CD14-positive monocyte (primary cell): ENCODE measurements at regions not wholly inside any gene's neighbourhood (a gene's known extent, or its start where the extent isn't known, plus 50 kb on each side); places are given as distances from the start of the nearest gene placed in this dataset.
"Not testable (repeated sequence)": the region's sequence is repeated elsewhere in the genome, so short reads cannot be mapped to it uniquely, and the experiment has no call there.

Experiments used
- DNase-seq, 3 donors: peaks; one replicate each; pipeline ENCODE4 v3.0.0-alpha.2; 2011 to 2022
- H2AFZ ChIP-seq: 2 replicates; pipeline ENCODE4 v1.6.0; 2012; ENCODE audit warnings: mild to moderate bottlenecking, low read depth, low read length, inconsistent platforms; ENCODE audit not compliant: insufficient read depth, poor library complexity, severe bottlenecking
- H3K27ac ChIP-seq, 2 donors: 1 replicate in 1 of 2; 2 replicates in 1 of 2; pipeline ENCODE4 v1.5.1; 2012 to 2013; ENCODE audit warnings: low read length in 2 of 2, control low read depth in 1 of 2, inconsistent platforms in 1 of 2, low read depth in 1 of 2, mild to moderate bottlenecking in 1 of 2
- H3K27me3 ChIP-seq, 2 donors: one replicate each; pipeline versions ENCODE4 v1.6.0 to v1.6.1; 2011 to 2013; ENCODE audit warnings: low read length in 2 of 2; ENCODE audit not compliant: control insufficient read depth in 2 of 2, insufficient read depth in 2 of 2
- H3K36me3 ChIP-seq, 2 donors: replicated peaks in 1 of 2; 1 replicate in 1 of 2; 2 replicates in 1 of 2; pipeline versions ENCODE4 v1.5.1 to v1.6.1; 2012 to 2013; ENCODE audit warnings: low read length in 2 of 2, control low read depth in 1 of 2, inconsistent platforms in 1 of 2, mild to moderate bottlenecking in 1 of 2; ENCODE audit not compliant: insufficient read depth in 2 of 2, control insufficient read depth in 1 of 2
- H3K4me1 ChIP-seq, 2 donors: 1 replicate in 1 of 2; 2 replicates in 1 of 2; pipeline versions ENCODE4 v1.5.1 to v1.6.1; 2012 to 2013; ENCODE audit warnings: low read length in 2 of 2, control low read depth in 1 of 2, inconsistent platforms in 1 of 2, mild to moderate bottlenecking in 1 of 2, moderate library complexity in 1 of 2; ENCODE audit not compliant: insufficient read depth in 2 of 2, control insufficient read depth in 1 of 2
- H3K4me2 ChIP-seq: replicated peaks from 2 replicates; pipeline ENCODE3; 2012; ENCODE audit warnings: low read length, moderate library complexity, mild to moderate bottlenecking; ENCODE audit not compliant: poor library complexity, severe bottlenecking; ENCODE audit errors: extremely low read depth
- H3K4me3 ChIP-seq, 3 experiments: fragments of 200-600 bp in 1 of 3; sonication (generic) in 1 of 3; replicated peaks in 1 of 3; 1 replicate in 2 of 3; 2 replicates in 1 of 3; pipeline ENCODE4 v1.5.1; 2011 to 2013; ENCODE audit warnings: low read length in 3 of 3, mild to moderate bottlenecking in 3 of 3, control low read depth in 2 of 3, low read depth in 2 of 3, inconsistent platforms in 1 of 3, moderate library complexity in 1 of 3
- H3K79me2 ChIP-seq: 2 replicates; pipeline ENCODE4 v1.6.0; 2012; ENCODE audit warnings: mild to moderate bottlenecking, control low read depth, inconsistent platforms, low read length, moderate library complexity; ENCODE audit not compliant: insufficient read depth
- H3K9ac ChIP-seq: 2 replicates; pipeline ENCODE4 v1.6.0; 2017; ENCODE audit warnings: low read length, mild to moderate bottlenecking; ENCODE audit not compliant: insufficient read depth, poor library complexity, severe bottlenecking
- H3K9me3 ChIP-seq, 2 donors: replicated peaks in 1 of 2; 1 replicate in 1 of 2; 2 replicates in 1 of 2; pipeline versions ENCODE4 v1.5.1 to v1.6.1; 2012 to 2013; ENCODE audit warnings: low read length in 2 of 2, control low read depth in 1 of 2; ENCODE audit not compliant: control insufficient read depth in 1 of 2, insufficient read depth in 1 of 2
- H4K20me1 ChIP-seq: 2 replicates; pipeline ENCODE4 v1.6.0; 2012; ENCODE audit warnings: mild to moderate bottlenecking, low read length, control low read depth, moderate library complexity; ENCODE audit not compliant: insufficient read depth
- H3K27ac Mint-ChIP-seq, 7 donors: one replicate each; pipeline ENCODE4 v1.8.0; 2020; ENCODE audit warnings: mild to moderate bottlenecking in 7 of 7, mixed read lengths in 7 of 7, moderate library complexity in 6 of 7, inconsistent platforms in 2 of 7
- H3K27me3 Mint-ChIP-seq, 3 donors: one replicate each; pipeline ENCODE4 v1.8.0; 2021 to 2022; ENCODE audit warnings: low read depth in 3 of 3, mild to moderate bottlenecking in 3 of 3, mixed read lengths in 3 of 3, moderate library complexity in 3 of 3, inconsistent platforms in 1 of 3
- H3K36me3 Mint-ChIP-seq, 2 donors: one replicate each; pipeline ENCODE4 v1.8.0; 2020; ENCODE audit warnings: mixed read lengths in 2 of 2, inconsistent platforms in 1 of 2, mild to moderate bottlenecking in 1 of 2
- H3K4me1 Mint-ChIP-seq: one replicate; pipeline ENCODE4 v1.8.0; 2020; ENCODE audit warnings: mild to moderate bottlenecking, mixed read lengths
- H3K4me3 Mint-ChIP-seq, 2 donors: one replicate each; pipeline ENCODE4 v1.8.0; 2020; ENCODE audit warnings: mild to moderate bottlenecking in 2 of 2, mixed read lengths in 2 of 2, moderate library complexity in 1 of 2
- H3K9me3 Mint-ChIP-seq, 7 donors: one replicate each; pipeline ENCODE4 v1.8.0; 2020 to 2022; ENCODE audit warnings: mixed read lengths in 7 of 7, mild to moderate bottlenecking in 6 of 7, moderate library complexity in 6 of 7, inconsistent platforms in 2 of 7
- CTCF ChIP-seq: fragments of 200-600 bp; IDR thresholded peaks from one replicate; pipeline ENCODE4 v1.8.0; 2022; ENCODE audit warnings: antibody characterized with exemption, mild to moderate bottlenecking
- WGBS: methylation state at CpG from one replicate; pipeline ENCODE4 v1.1.5; 2013; ENCODE audit warnings: missing lambda C conversion rate; ENCODE audit not compliant: insufficient coverage; 5-methylcytosine and 5-hydroxymethylcytosine counted together
- intact Hi-C, 2 donors: fragments of 100-400 bp; cut with micrococcal nuclease; formaldehyde crosslinking; loops; one replicate each; pipeline versions ENCODE4 v1.15.0 to v1.15.1; 2023

GRCh38 chr2:59339121-59339836 is 1098.2 kb upstream of the FANCL start:
- Mint-ChIP-seq H3K4me1 (peaks cover 4% of the 10 kb centered on the region), H3K4me3 (no peak overlapping the region), H3K9me3 (peaks cover 0 to 3% (median 0%) of the 10 kb centered on the region in 7 donors), H3K27ac (peak overlapping the region in 1 of 7 donors; percentile 0), H3K36me3 (no peaks in the 10 kb centered on the region), H3K27me3 (no peaks in the 10 kb centered on the region)
- Histone ChIP-seq H3K27ac (no peak overlapping the region), H3K9ac (no peak overlapping the region), H2AFZ (no peak overlapping the region), H3K4me2 (no peak overlapping the region), H3K79me2 (no peaks in the 10 kb centered on the region), H3K27me3 (no peaks in the 10 kb centered on the region), H3K4me3 (no peak overlapping the region), H3K36me3 (no peaks in the 10 kb centered on the region), H3K9me3 (no peaks in the 10 kb centered on the region), H3K4me1 (no peaks in the 10 kb centered on the region), H4K20me1 (no peaks in the 10 kb centered on the region)
- intact Hi-C loops, result no loop called here
- no peak for TF ChIP-seq CTCF
- 90% methylated on average over 6 of the region's 8 CpGs for WGBS
- DNase-seq, result no peak

GRCh38 chr2:59333007-59333406 is 1091.9 kb upstream of the FANCL start:
- intact Hi-C loops, result no loop called here
- H3K27ac ChIP-seq, result no peak overlapping the region
- H3K4me1 Mint-ChIP-seq, result no peaks in the 10 kb centered on the region

GRCh38 chr2:59326581-59327365 is 1085.6 kb upstream of the FANCL start:
- H2AFZ ChIP-seq, H3K36me3 ChIP-seq, H3K27me3 Mint-ChIP-seq, H3K9me3 ChIP-seq, H3K4me2 ChIP-seq, H3K4me3 Mint-ChIP-seq, H3K4me1 Mint-ChIP-seq, H3K27ac Mint-ChIP-seq, intact Hi-C loops, DNase-seq, H3K27me3 ChIP-seq, H3K4me1 ChIP-seq, H3K79me2 ChIP-seq, H3K9ac ChIP-seq, H4K20me1 ChIP-seq, H3K27ac ChIP-seq, H3K36me3 Mint-ChIP-seq, H3K4me3 ChIP-seq: not testable (repeated sequence)
- peaks cover 9 to 24% (median 19%) of the 10 kb centered on the region in 7 donors for H3K9me3 Mint-ChIP-seq
- WGBS, result 95% methylated on average over 10 of the region's 14 CpGs

More at GRCh38 chr2:59333007-59333406, 1091.9 kb upstream of the FANCL start:
- no peak for TF ChIP-seq CTCF
- Mint-ChIP-seq H3K27ac (no peak overlapping the region), H3K27me3 (no peaks in the 10 kb centered on the region), H3K9me3 (peaks cover 2 to 12% (median 6%) of the 10 kb centered on the region in 7 donors), H3K36me3 (no peaks in the 10 kb centered on the region), H3K4me3 (no peak overlapping the region)
- Histone ChIP-seq H3K4me1 (no peaks in the 10 kb centered on the region), H2AFZ (no peak overlapping the region), H3K4me3 (no peak overlapping the region), H3K79me2 (no peaks in the 10 kb centered on the region), H3K9ac (no peak overlapping the region), H3K36me3 (no peaks in the 10 kb centered on the region), H3K9me3 (no peaks in the 10 kb centered on the region), H4K20me1 (no peaks in the 10 kb centered on the region), H3K27me3 (no peaks in the 10 kb centered on the region), H3K4me2 (no peak overlapping the region)
- DNase-seq, result no peak
- 94% methylated on average over 3 of the region's 4 CpGs for WGBS
